IMR-90 (cell line): ENCODE measurements at regions not wholly inside any gene's neighbourhood (a gene's known extent, or its start where the extent isn't known, plus 50 kb on each side); places are given as distances from the start of the nearest gene placed in this dataset.

ENCODE experiments used
- ATAC-seq: fragments of 200-7000 bp; cut with Tn5 transposase; 2 replicates; pipeline ENCODE4 v1.9.1; 2020; ENCODE audit warnings: low read depth, mild to moderate bottlenecking, moderate library complexity
- BruUV-seq: library from RNA; stranded (reverse); fragments of 400-500 nt; replicated peaks from 2 replicates; lab custom pipeline; 2021; lab: Mats Ljungman, UMichigan
- CTCF ChIA-PET: fragments of 300-600 bp; formaldehyde crosslinking; extraction: SDS; loops from one replicate; lab custom pipeline; 2021; ENCODE audit warnings: antibody characterized with exemption; lab: Yijun Ruan, JAX
- POLR2A ChIA-PET: fragments of 300-600 bp; sonication (Branson Sonifier 250); formaldehyde crosslinking; loops from one replicate; lab custom pipeline; 2022; ENCODE audit warnings: antibody characterized with exemption; ENCODE audit not compliant: unreplicated experiment; lab: Charles Lee
- DNase-seq: peaks from one replicate; pipeline ENCODE4 v3.0.0; 2013
- H2AFZ ChIP-seq: replicated peaks from 2 replicates; pipeline ENCODE3; 2013; ENCODE audit warnings: low read length, mild to moderate bottlenecking; ENCODE audit not compliant: poor library complexity
- H2AK5ac ChIP-seq: 2 replicates; pipeline ENCODE4 v1.6.1; 2013; ENCODE audit warnings: low read depth, low read length, inconsistent platforms
- H2AK9ac ChIP-seq: replicated peaks from 2 replicates; pipeline ENCODE3; 2013; ENCODE audit warnings: mild to moderate bottlenecking, low read depth, low read length, moderate library complexity; ENCODE audit not compliant: poor library complexity
- H2BK120ac ChIP-seq: 2 replicates; pipeline ENCODE4 v1.6.1; 2013; ENCODE audit warnings: low read depth, low read length, inconsistent platforms
- H2BK15ac ChIP-seq: 3 replicates; pipeline ENCODE4 v1.6.1; 2013; ENCODE audit warnings: low read depth, low read length, inconsistent platforms
- H2BK20ac ChIP-seq: 2 replicates; pipeline ENCODE4 v1.6.1; 2013; ENCODE audit warnings: low read depth, mild to moderate bottlenecking, inconsistent platforms, low read length, moderate library complexity
- H2BK5ac ChIP-seq: 2 replicates; pipeline ENCODE4 v1.6.1; 2013; ENCODE audit warnings: mild to moderate bottlenecking, low read depth, low read length, inconsistent platforms; ENCODE audit not compliant: poor library complexity, severe bottlenecking
- H3K14ac ChIP-seq: replicated peaks from 2 replicates; pipeline ENCODE4 v1.6.1; 2013; ENCODE audit warnings: low read depth, low read length, inconsistent platforms
- H3K18ac ChIP-seq: 2 replicates; pipeline ENCODE4 v1.6.1; 2013; ENCODE audit warnings: low read depth, low read length, control low read depth
- H3K23ac ChIP-seq: 2 replicates; pipeline ENCODE4 v1.6.1; 2013; ENCODE audit warnings: low read depth, low read length, inconsistent platforms
- H3K27ac ChIP-seq: 2 replicates; pipeline ENCODE4 v1.5.1; 2013; ENCODE audit warnings: mild to moderate bottlenecking, control low read depth, low read length; ENCODE audit not compliant: insufficient read depth
- H3K27me3 ChIP-seq: 2 replicates; pipeline ENCODE4 v1.6.1; 2013; ENCODE audit warnings: low read length; ENCODE audit not compliant: control insufficient read depth, insufficient read depth
- H3K36me3 ChIP-seq: 2 replicates; pipeline ENCODE4 v1.6.1; 2013; ENCODE audit warnings: low read length, mixed read lengths; ENCODE audit not compliant: control insufficient read depth, insufficient read depth
- H3K4ac ChIP-seq: 2 replicates; pipeline ENCODE4 v1.6.1; 2013; ENCODE audit warnings: low read depth, low read length, inconsistent platforms
- H3K4me1 ChIP-seq: 2 replicates; pipeline ENCODE4 v1.6.1; 2013; ENCODE audit warnings: low read length, mixed read lengths; ENCODE audit not compliant: control insufficient read depth, insufficient read depth
- H3K4me2 ChIP-seq: 2 replicates; pipeline ENCODE4 v1.6.1; 2013; ENCODE audit warnings: low read depth, mild to moderate bottlenecking, control low read depth, low read length, moderate library complexity
- H3K4me3 ChIP-seq: 2 replicates; pipeline ENCODE4 v1.5.1; 2013; ENCODE audit warnings: low read depth, mild to moderate bottlenecking, control low read depth, low read length, moderate library complexity; ENCODE audit not compliant: insufficient read depth
- H3K56ac ChIP-seq: 2 replicates; pipeline ENCODE4 v1.6.1; 2013; ENCODE audit warnings: low read length, inconsistent platforms; ENCODE audit not compliant: insufficient read depth; ENCODE audit errors: extremely low read depth
- H3K79me1 ChIP-seq, 2 experiments: 2 replicates each; pipeline ENCODE4 v1.6.1; 2013; ENCODE audit warnings: low read length in 2 of 2, inconsistent platforms in 1 of 2, low read depth in 1 of 2
- H3K9ac ChIP-seq: 2 replicates; pipeline ENCODE4 v1.6.1; 2013; ENCODE audit warnings: low read depth, low read length, control low read depth
- H3K9me1 ChIP-seq: 2 replicates; pipeline ENCODE4 v1.6.1; 2013; ENCODE audit warnings: low read length, inconsistent platforms; ENCODE audit not compliant: insufficient read depth
- H3K9me3 ChIP-seq: 2 replicates; pipeline ENCODE4 v1.6.1; 2013; ENCODE audit warnings: low read length; ENCODE audit not compliant: control insufficient read depth, insufficient read depth
- H4K20me1 ChIP-seq: 2 replicates; pipeline ENCODE4 v1.6.1; 2013; ENCODE audit warnings: low read length, inconsistent platforms; ENCODE audit not compliant: insufficient read depth
- H4K5ac ChIP-seq: 2 replicates; pipeline ENCODE4 v1.6.1; 2013; ENCODE audit warnings: mild to moderate bottlenecking, low read depth, low read length, control low read depth
- H4K8ac ChIP-seq, 2 experiments: 2 replicates each; pipeline ENCODE4 v1.6.1; 2013; ENCODE audit warnings: low read depth in 2 of 2, low read length in 2 of 2, control low read depth in 1 of 2, inconsistent platforms in 1 of 2
- H4K91ac ChIP-seq: 2 replicates; pipeline ENCODE4 v1.6.1; 2013; ENCODE audit warnings: low read depth, low read length, inconsistent platforms; ENCODE audit not compliant: insufficient read depth
- BHLHE40 ChIP-seq: fragments of 150-350 bp; IDR thresholded peaks from 2 replicates; pipeline ENCODE4 v1.6.1; 2016; ENCODE audit warnings: mild to moderate bottlenecking, low read depth, low read length
- CEBPB ChIP-seq: IDR thresholded peaks from 2 replicates; pipeline ENCODE4 v1.6.1; 2012; ENCODE audit warnings: low read depth, low read length, improper control_type of control experiment
- CTCF ChIP-seq: conservative IDR thresholded peaks from 2 replicates; pipeline ENCODE4 v1.5.1; 2012; ENCODE audit warnings: mild to moderate bottlenecking, low read depth, low read length, improper control_type of control experiment
- ELK1 ChIP-seq: fragments of 150-350 bp; IDR thresholded peaks from 2 replicates; pipeline ENCODE4 v1.6.1; 2016; ENCODE audit warnings: low read depth, mild to moderate bottlenecking, low read length, moderate library complexity, borderline replicate concordance
- FOS ChIP-seq: fragments of 150-350 bp; IDR thresholded peaks from 2 replicates; pipeline ENCODE4 v1.6.1; 2016; ENCODE audit warnings: low read depth, low read length
- MAFK ChIP-seq: IDR thresholded peaks from 2 replicates; pipeline ENCODE4 v1.6.1; 2012; ENCODE audit warnings: low read depth, low read length, improper control_type of control experiment
- MAZ ChIP-seq: IDR thresholded peaks from 2 replicates; pipeline ENCODE4 v1.6.1; 2012; ENCODE audit warnings: low read depth, mild to moderate bottlenecking, low read length, improper control_type of control experiment, moderate library complexity, borderline replicate concordance
- MXI1 ChIP-seq: IDR thresholded peaks from 2 replicates; pipeline ENCODE4 v1.6.1; 2012; ENCODE audit warnings: low read depth, mild to moderate bottlenecking, low read length, moderate library complexity, borderline replicate concordance
- POLR2A ChIP-seq: IDR thresholded peaks from 2 replicates; pipeline ENCODE4 v1.6.1; 2012; ENCODE audit warnings: mild to moderate bottlenecking, low read depth, low read length
- RAD21 ChIP-seq: IDR thresholded peaks from 2 replicates; pipeline ENCODE4 v1.6.1; 2012; ENCODE audit warnings: low read length, improper control_type of control experiment
- RFX5 ChIP-seq: IDR thresholded peaks from 2 replicates; pipeline ENCODE4 v1.8.0; 2012; ENCODE audit warnings: low read depth, mild to moderate bottlenecking, low read length, moderate library complexity
- SMC3 ChIP-seq: fragments of 150-350 bp; IDR thresholded peaks from 2 replicates; pipeline ENCODE4 v1.6.1; 2016; ENCODE audit warnings: low read depth, mild to moderate bottlenecking, antibody characterized with exemption, low read length, moderate library complexity
- USF2 ChIP-seq: fragments of 150-350 bp; IDR thresholded peaks from 2 replicates; pipeline ENCODE4 v1.6.1; 2017; ENCODE audit warnings: mild to moderate bottlenecking, antibody characterized with exemption, low read length, low read depth
- WGBS, 2 experiments: methylation state at CpG; one replicate each; pipeline versions ENCODE4 v1.1.5 to v1.1.7; 2013; ENCODE audit warnings: missing lambda C conversion rate in 2 of 2; ENCODE audit not compliant: insufficient read length in 1 of 2; ENCODE audit errors: extremely low coverage in 2 of 2; 5-methylcytosine and 5-hydroxymethylcytosine counted together
- dilution Hi-C: fragments of 300-500 bp; cut with HindIII; formaldehyde crosslinking; loops from one replicate; pipeline ENCODE4 v1.14.3; 2018; ENCODE audit warnings: low sequenced_read_pairs; ENCODE audit not compliant: unreplicated experiment
- in situ Hi-C: fragments of 300-500 bp; cut with MboI; formaldehyde crosslinking; loops from 3 replicates; pipeline ENCODE4 v1.14.3; 2019; ENCODE audit warnings: low sequenced_read_pairs, inconsistent platforms, mixed read lengths
- intact Hi-C: fragments of 100-400 bp; cut with micrococcal nuclease; formaldehyde crosslinking; loops from 2 replicates; pipeline ENCODE4 v1.10.0; 2022

GRCh38 chr4:132169660-132170059, 979.4 kb upstream of the PCDH10 start:
- no peak overlapping the region for H3K27ac ChIP-seq
- no peaks in the 10 kb centered on the region for H3K9me1 ChIP-seq
- H3K23ac ChIP-seq = no peak overlapping the region
- dilution Hi-C loops (no loop called here), in situ Hi-C loops (no loop called here), intact Hi-C loops (no loop called here)
- H3K36me3 ChIP-seq = no peaks in the 10 kb centered on the region
- no peak overlapping the region for H2BK15ac ChIP-seq
- H3K9ac ChIP-seq = no peak overlapping the region
- no peak overlapping the region for H3K4me2 ChIP-seq
- H2AK5ac ChIP-seq = no peak overlapping the region
- no peak overlapping the region for H2AFZ ChIP-seq
- H3K9me3 ChIP-seq = no peaks in the 10 kb centered on the region
- no peak overlapping the region for H2BK120ac ChIP-seq
- TF ChIP-seq CEBPB (no peak), POLR2A (no peak), MAFK (no peak), MAZ (no peak), RAD21 (no peak), BHLHE40 (no peak), SMC3 (no peak), CTCF (no peak), MXI1 (no peak), USF2 (no peak), FOS (no peak), ELK1 (no peak), RFX5 (no peak)
- no peak overlapping the region for H4K8ac ChIP-seq
- H2BK20ac ChIP-seq = no peak overlapping the region
- no peak overlapping the region for H2BK5ac ChIP-seq
- H4K5ac ChIP-seq = no peak overlapping the region
- no peak for DNase-seq
- no peak overlapping the region for H4K91ac ChIP-seq
- H3K27me3 ChIP-seq = no peaks in the 10 kb centered on the region
- H3K4me3 ChIP-seq = no peak overlapping the region
- H4K20me1 ChIP-seq = no peaks in the 10 kb centered on the region
- BruUV-seq = no TSS peak
- no peak for ATAC-seq
- WGBS, 2 experiments = 100% methylated on average over 1 of the region's 5 CpGs; no CpG with 5 or more reads in 1 of the 2 experiments
- H3K4ac ChIP-seq = no peak overlapping the region
- H3K4me1 ChIP-seq = no peaks in the 10 kb centered on the region
- H3K79me1 ChIP-seq = no peaks in the 10 kb centered on the region
- no peak overlapping the region for H3K14ac ChIP-seq
- CTCF ChIA-PET = no interaction called here
- no peak overlapping the region for H2AK9ac ChIP-seq
- POLR2A ChIA-PET = no interaction called here
- no peak overlapping the region for H3K18ac ChIP-seq
- no peak overlapping the region for H3K56ac ChIP-seq
